ENCODE measurements at regions not wholly inside any gene's neighbourhood (a gene's known extent, or its start where the extent isn't known, plus 50 kb on each side); places are given as distances from the start of the nearest gene placed in this dataset.

DNA sequence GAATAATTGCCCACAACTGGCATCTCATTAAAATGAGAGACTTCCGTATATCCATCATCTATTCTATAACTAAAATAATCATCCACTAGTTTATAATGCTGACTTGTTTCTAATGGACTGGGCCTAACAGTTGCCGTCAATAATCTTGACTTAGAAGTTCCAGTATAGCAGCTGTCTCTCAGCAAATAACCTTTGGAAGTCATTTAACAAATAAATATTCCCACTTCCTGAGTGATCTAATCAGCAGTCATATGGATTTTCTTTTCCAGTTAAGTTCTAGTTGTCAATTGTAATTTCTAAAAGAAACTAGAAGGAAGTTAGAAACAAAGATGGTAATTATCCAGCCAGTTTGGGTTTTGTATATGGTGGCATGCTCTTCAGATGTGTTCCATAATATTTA is 177.8 kb downstream of the GXYLT1 start:
- no peaks in the 10 kb centered on the region for H3K36me3 ChIP-seq (ENCODE audit: control insufficient read depth, insufficient read depth, low read length)
- H3K4me1 ChIP-seq (ENCODE audit: control insufficient read depth, insufficient read depth, low read length): no peaks in the 10 kb centered on the region
- no peaks in the 10 kb centered on the region for H3K9me3 ChIP-seq (replicated peaks; ENCODE audit: control insufficient read depth, low read depth, low read length)
- no CpG with 5 or more reads among the region's 2 CpGs for WGBS (ENCODE audit: insufficient coverage)
- no peaks in the 10 kb centered on the region for H3K27me3 ChIP-seq (ENCODE audit: control insufficient read depth, insufficient read depth, low read length)
- no peak for DNase-seq
- H3K4me3 ChIP-seq (ENCODE audit: low read length): no peak overlapping the region
- H3K27ac ChIP-seq (ENCODE audit: low read length): no peak overlapping the region

GRCh38 chr12:41966001-41966400 is 178.7 kb downstream of the GXYLT1 start:
- no peaks in the 10 kb centered on the region for H3K4me1 ChIP-seq (ENCODE audit: control insufficient read depth, insufficient read depth, low read length)
- H3K27me3 ChIP-seq (ENCODE audit: control insufficient read depth, insufficient read depth, low read length): no peaks in the 10 kb centered on the region
- WGBS (ENCODE audit: insufficient coverage): 86% methylated on average over 1 of the region's 2 CpGs
- no peak overlapping the region for H3K27ac ChIP-seq (ENCODE audit: low read length)
- no peaks in the 10 kb centered on the region for H3K36me3 ChIP-seq (ENCODE audit: control insufficient read depth, insufficient read depth, low read length)
- H3K9me3 ChIP-seq (replicated peaks; ENCODE audit: control insufficient read depth, low read depth, low read length): no peaks in the 10 kb centered on the region
- DNase-seq: no peak
- H3K4me3 ChIP-seq (ENCODE audit: low read length): no peak overlapping the region

DNA sequence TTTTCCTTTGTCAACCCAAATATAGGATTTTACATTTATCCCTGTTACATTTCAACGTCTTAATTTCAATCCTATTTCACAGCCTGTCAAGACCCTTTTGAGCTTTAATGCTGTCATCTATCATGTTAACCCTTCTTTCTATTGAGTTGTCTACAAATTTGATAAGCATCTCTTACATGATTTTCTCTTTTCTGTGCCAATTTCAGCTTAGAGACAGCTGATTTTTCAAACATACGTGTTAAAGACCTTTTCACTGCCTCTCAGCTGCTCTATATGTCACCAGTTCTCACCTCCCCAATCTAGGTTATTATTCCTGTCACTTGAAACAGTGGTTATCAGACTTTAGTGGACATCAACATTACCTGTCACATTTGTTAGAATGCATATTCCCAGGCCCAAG is 181.3 kb downstream of the GXYLT1 start:
- no peaks in the 10 kb centered on the region for H3K36me3 ChIP-seq (ENCODE audit: control insufficient read depth, insufficient read depth, low read length)
- DNase-seq: no peak
- H3K4me3 ChIP-seq (ENCODE audit: low read length): no peak overlapping the region
- H3K9me3 ChIP-seq (replicated peaks; ENCODE audit: control insufficient read depth, low read depth, low read length): no peaks in the 10 kb centered on the region
- 90% methylated on average over 1 of the region's 2 CpGs for WGBS (ENCODE audit: insufficient coverage)
- H3K27ac ChIP-seq (ENCODE audit: low read length): no peak overlapping the region
- H3K27me3 ChIP-seq (ENCODE audit: control insufficient read depth, insufficient read depth, low read length): no peaks in the 10 kb centered on the region
- H3K4me1 ChIP-seq (ENCODE audit: control insufficient read depth, insufficient read depth, low read length): no peaks in the 10 kb centered on the region

DNA sequence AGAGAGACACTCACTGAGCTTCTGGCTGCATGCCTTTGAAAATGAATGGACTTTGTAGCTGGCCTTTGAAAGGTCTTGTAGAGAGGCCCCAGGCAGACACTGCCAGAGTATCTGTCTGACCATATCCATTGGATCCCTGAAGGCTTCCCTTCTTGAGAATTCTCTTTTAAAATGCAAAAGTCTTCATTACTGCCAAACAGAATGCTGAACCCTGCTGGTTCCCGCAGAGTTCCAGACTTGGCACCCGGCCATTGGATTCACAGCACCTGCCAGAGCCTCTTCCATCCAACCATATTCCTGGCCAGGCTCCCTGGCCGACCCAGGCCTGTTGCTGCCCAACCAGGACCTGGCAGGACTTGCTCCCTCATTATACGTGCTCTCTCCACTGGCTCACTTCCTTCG is 182.5 kb downstream of the GXYLT1 start:
- Histone ChIP-seq H3K9me3 (replicated peaks; ENCODE audit: control insufficient read depth, low read depth, low read length) (no peaks in the 10 kb centered on the region), H3K4me1 (ENCODE audit: control insufficient read depth, insufficient read depth, low read length) (no peaks in the 10 kb centered on the region), H3K4me3 (ENCODE audit: low read length) (no peak overlapping the region), H3K27ac (ENCODE audit: low read length) (no peak overlapping the region), H3K27me3 (ENCODE audit: control insufficient read depth, insufficient read depth, low read length) (no peaks in the 10 kb centered on the region), H3K36me3 (ENCODE audit: control insufficient read depth, insufficient read depth, low read length) (no peaks in the 10 kb centered on the region)
- peak; percentile 61 for DNase-seq
- WGBS (ENCODE audit: insufficient coverage): 37% methylated on average over 5 of the region's 5 CpGs

- no peak for DNase-seq
- Histone ChIP-seq H3K4me1 (ENCODE audit: control insufficient read depth, insufficient read depth, low read length) (no peaks in the 10 kb centered on the region), H3K27ac (ENCODE audit: low read length) (no peak overlapping the region), H3K4me3 (ENCODE audit: low read length) (no peak overlapping the region), H3K9me3 (replicated peaks; ENCODE audit: control insufficient read depth, low read depth, low read length) (no peaks in the 10 kb centered on the region), H3K27me3 (ENCODE audit: control insufficient read depth, insufficient read depth, low read length) (no peaks in the 10 kb centered on the region), H3K36me3 (ENCODE audit: control insufficient read depth, insufficient read depth, low read length) (no peaks in the 10 kb centered on the region)
- WGBS (ENCODE audit: insufficient coverage): no CpG with 5 or more reads among the region's 2 CpGs
Observed at GRCh38 chr12:41959271-41959670, 185.4 kb downstream of the GXYLT1 start.

DNA sequence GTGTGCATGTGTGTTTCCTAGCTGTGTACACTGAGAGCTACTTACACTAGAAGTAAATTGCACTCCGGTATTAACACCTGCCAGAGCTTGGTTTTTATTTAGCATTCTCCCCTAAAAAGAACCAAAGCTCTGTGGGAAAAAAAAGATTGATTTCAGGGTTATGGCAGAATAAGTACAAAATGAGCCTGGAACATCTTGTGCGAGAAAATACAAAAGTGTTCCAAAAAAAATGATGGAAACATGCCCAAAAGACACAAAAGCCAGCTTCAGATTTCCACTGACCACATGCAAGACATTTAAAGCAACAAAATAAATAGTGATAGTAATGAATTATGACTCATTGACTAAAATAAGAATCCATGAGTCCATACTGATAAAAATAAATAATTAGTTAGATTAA is 188.3 kb downstream of the GXYLT1 start:
- Histone ChIP-seq H3K9me3 (replicated peaks; ENCODE audit: control insufficient read depth, low read depth, low read length) (no peaks in the 10 kb centered on the region), H3K27me3 (ENCODE audit: control insufficient read depth, insufficient read depth, low read length) (no peaks in the 10 kb centered on the region), H3K4me3 (ENCODE audit: low read length) (no peak overlapping the region), H3K27ac (ENCODE audit: low read length) (no peak overlapping the region), H3K4me1 (ENCODE audit: control insufficient read depth, insufficient read depth, low read length) (no peaks in the 10 kb centered on the region), H3K36me3 (ENCODE audit: control insufficient read depth, insufficient read depth, low read length) (no peaks in the 10 kb centered on the region)
- peak; percentile 91 for DNase-seq
- WGBS (ENCODE audit: insufficient coverage): no CpG with 5 or more reads among the region's 2 CpGs

GRCh38 chr12:41950455-41950854 is 194.2 kb downstream of the GXYLT1 start:
- DNase-seq: no peak
- no peak overlapping the region for H3K4me3 ChIP-seq (ENCODE audit: low read length)
- H3K9me3 ChIP-seq (replicated peaks; ENCODE audit: control insufficient read depth, low read depth, low read length): peaks cover 11% of the 10 kb centered on the region
- no peak overlapping the region for H3K27ac ChIP-seq (ENCODE audit: low read length)
- H3K27me3 ChIP-seq (ENCODE audit: control insufficient read depth, insufficient read depth, low read length): no peaks in the 10 kb centered on the region
- no peaks in the 10 kb centered on the region for H3K4me1 ChIP-seq (ENCODE audit: control insufficient read depth, insufficient read depth, low read length)
- no peaks in the 10 kb centered on the region for H3K36me3 ChIP-seq (ENCODE audit: control insufficient read depth, insufficient read depth, low read length)
- WGBS (ENCODE audit: insufficient coverage): no CpG with 5 or more reads among the region's 1 CpG

- no peak overlapping the region for H3K27ac ChIP-seq (ENCODE audit: low read length)
- WGBS (ENCODE audit: insufficient coverage): 93% methylated on average over 1 of the region's 2 CpGs
- H3K27me3 ChIP-seq (ENCODE audit: control insufficient read depth, insufficient read depth, low read length): no peaks in the 10 kb centered on the region
- DNase-seq: no peak
- H3K4me1 ChIP-seq (ENCODE audit: control insufficient read depth, insufficient read depth, low read length): no peaks in the 10 kb centered on the region
- H3K36me3 ChIP-seq (ENCODE audit: control insufficient read depth, insufficient read depth, low read length): no peaks in the 10 kb centered on the region
- no peak overlapping the region for H3K4me3 ChIP-seq (ENCODE audit: low read length)
- H3K9me3 ChIP-seq (replicated peaks; ENCODE audit: control insufficient read depth, low read depth, low read length): peaks cover 11% of the 10 kb centered on the region
Observed at GRCh38 chr12:41946106-41946505, 198.6 kb downstream of the GXYLT1 start.

DNA sequence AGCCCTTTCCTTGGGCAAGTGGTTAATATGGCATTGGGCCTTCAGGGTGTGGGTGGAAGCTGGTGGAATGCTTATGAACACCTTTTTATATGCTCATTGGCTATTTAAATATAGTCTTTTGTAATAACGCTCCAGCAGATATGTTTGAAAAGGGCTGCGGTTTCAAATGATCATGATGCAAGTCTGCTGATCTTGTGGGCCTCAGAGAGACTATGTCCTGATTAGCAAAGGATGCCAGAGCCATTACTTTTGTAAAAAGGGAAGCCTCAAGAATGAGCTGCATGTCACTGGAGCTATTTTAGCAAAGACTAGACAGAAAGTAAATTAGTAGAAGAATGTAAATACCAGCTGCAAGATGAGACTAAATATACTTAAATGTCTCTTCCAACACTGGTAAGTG is 200.5 kb downstream of the GXYLT1 start:
- WGBS (ENCODE audit: insufficient coverage): 100% methylated on average over 1 of the region's 2 CpGs
- no peak overlapping the region for H3K4me3 ChIP-seq (ENCODE audit: low read length)
- DNase-seq: no peak
- H3K9me3 ChIP-seq (replicated peaks; ENCODE audit: control insufficient read depth, low read depth, low read length): peaks cover 11% of the 10 kb centered on the region
- no peaks in the 10 kb centered on the region for H3K27me3 ChIP-seq (ENCODE audit: control insufficient read depth, insufficient read depth, low read length)
- H3K4me1 ChIP-seq (ENCODE audit: control insufficient read depth, insufficient read depth, low read length): no peaks in the 10 kb centered on the region
- no peak overlapping the region for H3K27ac ChIP-seq (ENCODE audit: low read length)
- no peaks in the 10 kb centered on the region for H3K36me3 ChIP-seq (ENCODE audit: control insufficient read depth, insufficient read depth, low read length)

GRCh38 chr12:41943671-41944070 is 201.0 kb downstream of the GXYLT1 start:
- Histone ChIP-seq H3K27me3 (ENCODE audit: control insufficient read depth, insufficient read depth, low read length) (no peaks in the 10 kb centered on the region), H3K36me3 (ENCODE audit: control insufficient read depth, insufficient read depth, low read length) (no peaks in the 10 kb centered on the region), H3K4me1 (ENCODE audit: control insufficient read depth, insufficient read depth, low read length) (no peaks in the 10 kb centered on the region), H3K27ac (ENCODE audit: low read length) (no peak overlapping the region), H3K9me3 (replicated peaks; ENCODE audit: control insufficient read depth, low read depth, low read length) (peaks cover 11% of the 10 kb centered on the region), H3K4me3 (ENCODE audit: low read length) (no peak overlapping the region)
- no peak for DNase-seq

GRCh38 chr12:41942354-41942753 is 202.3 kb downstream of the GXYLT1 start:
- no peak for DNase-seq
- H3K36me3 ChIP-seq (ENCODE audit: control insufficient read depth, insufficient read depth, low read length): no peaks in the 10 kb centered on the region
- no peak overlapping the region for H3K27ac ChIP-seq (ENCODE audit: low read length)
- no peak overlapping the region for H3K4me3 ChIP-seq (ENCODE audit: low read length)
- H3K9me3 ChIP-seq (replicated peaks; ENCODE audit: control insufficient read depth, low read depth, low read length): peaks cover 11% of the 10 kb centered on the region
- H3K4me1 ChIP-seq (ENCODE audit: control insufficient read depth, insufficient read depth, low read length): no peaks in the 10 kb centered on the region
- H3K27me3 ChIP-seq (ENCODE audit: control insufficient read depth, insufficient read depth, low read length): no peaks in the 10 kb centered on the region

All from muscle of leg (tissue), 3 donors.